Gastrocnemius medialis (tissue), 4 donors: ENCODE measurements at regions not wholly inside any gene's neighbourhood (a gene's known extent, or its start where the extent isn't known, plus 50 kb on each side); places are given as distances from the start of the nearest gene placed in this dataset.

Experiments
- ATAC-seq, 2 donors: fragments of 150-250 bp; one replicate each; pipeline ENCODE4 v1.9.1; 2016
- DNase-seq, 2 donors: peaks; one replicate each; pipeline ENCODE4 v3.0.0-alpha.2; 2019
- H3K27ac ChIP-seq, 4 donors: fragments of 200-600 bp; sonication (generic); 1 replicate in 1 of 4; 2 replicates in 3 of 4; pipeline ENCODE4 v1.5.1; 2016 to 2018; ENCODE audit warnings: mild to moderate bottlenecking in 2 of 4, moderate library complexity in 1 of 4
- H3K27me3 ChIP-seq, 3 donors: fragments of 200-600 bp; sonication (generic) in 2 of 3; 1 replicate in 1 of 3; 2 replicates in 2 of 3; pipeline versions ENCODE4 v1.5.1 to v1.6.0; 2016 to 2019; ENCODE audit warnings: mild to moderate bottlenecking in 1 of 3, moderate library complexity in 1 of 3
- H3K36me3 ChIP-seq, 2 donors: fragments of 200-600 bp; sonication (generic) in 1 of 2; one replicate each; pipeline ENCODE4 v1.5.1; 2017 to 2018
- H3K4me1 ChIP-seq, 2 donors: fragments of 200-600 bp; sonication (generic) in 1 of 2; one replicate each; pipeline ENCODE4 v1.5.1; 2016 to 2017; ENCODE audit warnings: mild to moderate bottlenecking in 2 of 2
- H3K4me3 ChIP-seq, 4 donors: fragments of 200-600 bp; sonication (generic) in 3 of 4; 1 replicate in 1 of 4; 2 replicates in 3 of 4; pipeline ENCODE4 v1.5.1; 2016 to 2019; ENCODE audit warnings: mild to moderate bottlenecking in 2 of 4
- H3K9me3 ChIP-seq, 3 donors: fragments of 200-600 bp; sonication (generic) in 2 of 3; 1 replicate in 1 of 3; 2 replicates in 2 of 3; pipeline ENCODE4 v1.5.1; 2016 to 2019
- POLR2A ChIP-seq, 2 donors: fragments of 450-650 bp; IDR thresholded peaks; one replicate each; pipeline ENCODE4 v1.6.1; 2017; ENCODE audit warnings: antibody characterized with exemption in 2 of 2, mild to moderate bottlenecking in 2 of 2, moderate library complexity in 2 of 2
- in situ Hi-C, 4 donors: fragments of 200-750 bp; cut with MboI; loops; one replicate each; pipeline versions ENCODE4 v1.15.0 to v1.8.0; 2017; ENCODE audit warnings: low sequenced_read_pairs in 4 of 4
- intact Hi-C: fragments of 100-400 bp; cut with DNase I; formaldehyde crosslinking; loops from one replicate; pipeline ENCODE4 v1.15.1; 2023; ENCODE audit warnings: low total_unique reads
- TF ChIP-seq, protein P1 (sequence below), 5 experiments: fragments of 450-650 bp in 3 of 5; fragments of 200-600 bp in 2 of 5; sonication (generic) in 2 of 5; IDR thresholded peaks in 4 of 5; conservative IDR thresholded peaks in 1 of 5; 1 replicate in 4 of 5; 2 replicates in 1 of 5; pipeline ENCODE4 v1.5.1; 2016 to 2019; ENCODE audit warnings: antibody characterized with exemption in 5 of 5, mild to moderate bottlenecking in 3 of 5, moderate library complexity in 3 of 5

DNA sequence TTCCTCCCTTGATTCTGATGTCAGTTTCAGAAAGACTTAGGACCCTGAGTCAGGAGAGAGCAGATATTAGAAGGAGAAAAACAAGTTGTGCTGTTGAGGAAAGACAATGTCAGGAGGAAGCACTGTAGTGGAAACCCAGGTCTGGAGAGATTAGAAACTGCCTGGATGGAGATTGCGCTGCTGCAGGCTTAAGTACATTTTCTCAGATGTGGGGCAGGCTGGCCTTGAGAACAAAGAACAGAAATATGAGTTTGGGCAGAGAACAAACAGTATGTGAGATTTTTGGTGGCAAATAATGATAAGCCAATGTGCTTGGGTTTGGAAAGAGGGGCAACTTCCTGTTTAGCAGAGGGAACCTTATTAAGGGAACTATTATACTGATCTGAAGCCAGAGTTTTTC, 74.3 kb upstream of the PRMT8 start:
- Histone ChIP-seq H3K4me3 (no peak overlapping the region), H3K27ac (no peak overlapping the region), H3K36me3 (no peaks in the 10 kb centered on the region), H3K27me3 (peaks cover 0 to 11% (median 4%) of the 10 kb centered on the region in 3 donors), H3K4me1 (no peaks in the 10 kb centered on the region), H3K9me3 (no peaks in the 10 kb centered on the region)
- DNase-seq (no peak), ATAC-seq (no peak)
- in situ Hi-C loops: no loop called here
- intact Hi-C loops: no loop called here
- TF ChIP-seq POLR2A (IDR thresholded peaks at IDR 0.05): no peak
- TF ChIP-seq, protein P1, sequence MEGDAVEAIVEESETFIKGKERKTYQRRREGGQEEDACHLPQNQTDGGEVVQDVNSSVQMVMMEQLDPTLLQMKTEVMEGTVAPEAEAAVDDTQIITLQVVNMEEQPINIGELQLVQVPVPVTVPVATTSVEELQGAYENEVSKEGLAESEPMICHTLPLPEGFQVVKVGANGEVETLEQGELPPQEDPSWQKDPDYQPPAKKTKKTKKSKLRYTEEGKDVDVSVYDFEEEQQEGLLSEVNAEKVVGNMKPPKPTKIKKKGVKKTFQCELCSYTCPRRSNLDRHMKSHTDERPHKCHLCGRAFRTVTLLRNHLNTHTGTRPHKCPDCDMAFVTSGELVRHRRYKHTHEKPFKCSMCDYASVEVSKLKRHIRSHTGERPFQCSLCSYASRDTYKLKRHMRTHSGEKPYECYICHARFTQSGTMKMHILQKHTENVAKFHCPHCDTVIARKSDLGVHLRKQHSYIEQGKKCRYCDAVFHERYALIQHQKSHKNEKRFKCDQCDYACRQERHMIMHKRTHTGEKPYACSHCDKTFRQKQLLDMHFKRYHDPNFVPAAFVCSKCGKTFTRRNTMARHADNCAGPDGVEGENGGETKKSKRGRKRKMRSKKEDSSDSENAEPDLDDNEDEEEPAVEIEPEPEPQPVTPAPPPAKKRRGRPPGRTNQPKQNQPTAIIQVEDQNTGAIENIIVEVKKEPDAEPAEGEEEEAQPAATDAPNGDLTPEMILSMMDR (IDR thresholded peaks at IDR 0.05 in 4 of 5, conservative IDR thresholded peaks at IDR 0.05 in 1 of 5): no peak

DNA sequence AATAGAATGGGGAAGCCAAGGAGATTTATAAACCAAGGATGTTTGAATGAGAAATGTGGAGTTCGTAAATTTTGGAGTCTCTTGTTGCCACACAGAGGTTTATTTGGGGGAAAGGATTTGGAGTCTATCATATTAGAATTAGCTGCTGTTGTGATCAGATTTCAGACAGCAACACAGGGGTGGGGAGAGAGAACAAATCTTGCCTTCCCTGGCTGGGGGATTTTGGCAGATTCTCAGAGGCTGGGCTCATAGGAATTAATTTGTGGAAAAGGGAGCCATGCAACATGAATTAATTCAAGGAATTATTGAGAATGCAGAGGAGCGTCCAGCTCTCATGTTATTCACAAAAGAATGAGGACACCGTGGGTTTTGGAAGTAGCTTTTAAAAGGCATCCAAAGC, 73.9 kb upstream of the PRMT8 start:
- H3K27ac ChIP-seq: no peak overlapping the region
- no peaks in the 10 kb centered on the region for H3K4me1 ChIP-seq
- in situ Hi-C loops: no loop called here
- H3K9me3 ChIP-seq: no peaks in the 10 kb centered on the region
- intact Hi-C loops: no loop called here
- no peak for ATAC-seq
- TF ChIP-seq, protein P1 (IDR thresholded peaks at IDR 0.05 in 4 of 5, conservative IDR thresholded peaks at IDR 0.05 in 1 of 5): no peak
- TF ChIP-seq POLR2A (IDR thresholded peaks at IDR 0.05): no peak
- DNase-seq: no peak
- peaks cover 0 to 11% (median 4%) of the 10 kb centered on the region in 3 donors for H3K27me3 ChIP-seq
- no peak overlapping the region for H3K4me3 ChIP-seq
- no peaks in the 10 kb centered on the region for H3K36me3 ChIP-seq

DNA sequence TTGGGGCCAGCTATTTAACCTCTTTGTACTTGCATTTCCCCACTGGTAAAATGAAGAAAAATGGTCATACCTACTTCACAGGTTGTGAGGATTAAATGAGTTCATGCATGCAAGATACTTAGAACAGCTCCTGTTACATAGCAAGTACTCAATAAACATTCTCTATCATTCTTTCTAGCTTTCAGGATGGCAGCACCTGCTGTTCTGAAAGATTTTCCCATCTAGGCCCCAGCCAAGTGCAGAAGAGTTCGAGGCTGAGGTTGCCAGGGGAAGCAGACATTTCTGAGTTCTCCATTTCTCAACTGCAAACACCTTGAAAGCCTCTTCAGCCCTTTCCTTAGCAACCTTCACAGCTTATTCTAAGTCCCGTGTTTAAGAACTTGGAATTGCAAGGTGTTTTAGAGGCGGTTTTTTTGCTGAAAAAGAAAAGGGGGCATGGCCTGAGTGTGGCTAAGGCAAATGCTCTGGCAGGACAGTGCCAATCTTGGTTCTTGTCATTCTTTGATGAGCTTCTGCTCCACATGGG, 73.0 kb upstream of the PRMT8 start:
- H3K36me3 ChIP-seq: no peaks in the 10 kb centered on the region
- TF ChIP-seq, protein P1 (IDR thresholded peaks at IDR 0.05 in 4 of 5, conservative IDR thresholded peaks at IDR 0.05 in 1 of 5): no peak
- TF ChIP-seq POLR2A (IDR thresholded peaks at IDR 0.05): no peak
- H3K9me3 ChIP-seq: no peaks in the 10 kb centered on the region
- DNase-seq (no peak), ATAC-seq (no peak)
- H3K4me1 ChIP-seq: no peaks in the 10 kb centered on the region
- no peak overlapping the region for H3K27ac ChIP-seq
- intact Hi-C loops (no loop called here), in situ Hi-C loops (no loop called here)
- H3K4me3 ChIP-seq: no peak overlapping the region
- H3K27me3 ChIP-seq: peaks cover 0 to 11% (median 4%) of the 10 kb centered on the region in 3 donors

DNA sequence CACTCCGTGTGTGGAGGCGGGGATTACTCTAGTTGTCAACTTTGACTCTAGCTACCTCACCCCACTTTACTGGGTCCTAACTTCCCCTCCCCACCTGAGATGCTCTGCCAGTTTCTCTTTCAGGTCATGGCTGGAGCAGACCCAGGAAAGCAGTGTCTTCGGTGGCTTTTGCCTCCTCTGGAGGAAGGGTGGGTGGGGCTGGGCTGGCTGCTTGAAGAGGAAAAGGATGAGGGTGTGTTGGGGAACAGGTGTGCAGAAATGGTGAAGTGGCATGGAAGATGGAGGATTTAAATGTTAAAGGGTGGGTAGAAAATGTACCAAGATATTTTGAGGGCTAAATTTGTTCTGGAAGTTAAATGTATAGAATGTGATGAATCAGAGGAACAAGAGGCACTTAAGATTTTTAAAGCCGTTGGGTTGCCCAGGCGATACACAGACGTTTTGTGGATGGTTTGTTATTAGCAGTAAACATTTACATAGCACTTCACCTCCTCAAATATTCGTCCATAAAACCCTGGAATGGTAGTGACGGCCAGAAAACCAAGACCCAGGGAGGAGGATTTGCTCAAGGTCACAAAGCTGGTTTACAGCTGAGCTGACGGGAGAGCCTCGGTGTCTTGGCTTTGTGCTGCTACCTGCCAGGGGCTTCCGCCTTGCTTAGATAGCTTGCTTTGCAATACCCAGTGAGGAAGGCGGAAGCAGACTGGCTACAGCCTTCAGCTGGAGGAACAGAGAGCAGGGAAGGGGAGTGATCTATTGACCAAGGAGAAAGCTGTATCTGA, 72.2 kb upstream of the PRMT8 start:
- TF ChIP-seq, protein P1 (IDR thresholded peaks at IDR 0.05 in 4 of 5, conservative IDR thresholded peaks at IDR 0.05 in 1 of 5): no peak
- TF ChIP-seq POLR2A (IDR thresholded peaks at IDR 0.05): no peak
- Histone ChIP-seq H3K4me3 (no peak overlapping the region), H3K36me3 (no peaks in the 10 kb centered on the region), H3K9me3 (no peaks in the 10 kb centered on the region), H3K27me3 (peaks cover 0 to 11% (median 4%) of the 10 kb centered on the region in 3 donors), H3K27ac (no peak overlapping the region), H3K4me1 (no peaks in the 10 kb centered on the region)
- intact Hi-C loops: no loop called here
- no peak for ATAC-seq
- no peak for DNase-seq
- in situ Hi-C loops: no loop called here
